NB4 (cell line): ENCODE measurements at regions not wholly inside any gene's neighbourhood (a gene's known extent, or its start where the extent isn't known, plus 50 kb on each side); places are given as distances from the start of the nearest gene placed in this dataset.

Source experiments
- DNase-seq: peaks from one replicate; pipeline ENCODE4 v3.0.0; 2010; ENCODE audit warnings: low read depth
- H3K4me3 ChIP-seq: one replicate; pipeline ENCODE4 v1.5.1; 2011; ENCODE audit warnings: mild to moderate bottlenecking, low read depth, low read length, moderate library complexity
- CTCF ChIP-seq: IDR thresholded peaks from one replicate; pipeline ENCODE4 v1.5.1; 2012; ENCODE audit warnings: low read depth, low read length
- MAX ChIP-seq: IDR thresholded peaks from 2 replicates; pipeline ENCODE4 v1.6.1; 2011; ENCODE audit warnings: low read depth, low read length
- MYC ChIP-seq: IDR thresholded peaks from 2 replicates; pipeline ENCODE4 v1.6.1; 2011; ENCODE audit warnings: low read depth, low read length
- POLR2A ChIP-seq: IDR thresholded peaks from 2 replicates; pipeline ENCODE4 v1.6.1; 2011; ENCODE audit warnings: mild to moderate bottlenecking; ENCODE audit not compliant: insufficient read length; ENCODE audit errors: extremely low read depth

GRCh38 chr11:88410056-88410455 lies 72.5 kb upstream of the CTSC start:
- no peak for DNase-seq
- TF ChIP-seq CTCF = no peak
- TF ChIP-seq POLR2A = no peak
- TF ChIP-seq MYC = no peak
- TF ChIP-seq MAX = no peak

GRCh38 chr11:88406876-88407275 lies 69.3 kb upstream of the CTSC start:
- no peak for TF ChIP-seq POLR2A
- TF ChIP-seq MAX = no peak
- TF ChIP-seq MYC = no peak
- no peak for TF ChIP-seq CTCF

More at GRCh38 chr11:88410056-88410455, 72.5 kb upstream of the CTSC start:
- H3K4me3 ChIP-seq = no peak overlapping the region

GRCh38 chr11:88405853-88406252 lies 68.3 kb upstream of the CTSC start:
- H3K4me3 ChIP-seq = no peak overlapping the region
- TF ChIP-seq MAX (no peak), MYC (no peak)
- no peak for DNase-seq

More at GRCh38 chr11:88406876-88407275, 69.3 kb upstream of the CTSC start:
- DNase-seq = no peak
- no peak overlapping the region for H3K4me3 ChIP-seq

- no peak overlapping the region for H3K4me3 ChIP-seq
- DNase-seq = no peak
- no peak for TF ChIP-seq MAX
- TF ChIP-seq POLR2A = no peak
- TF ChIP-seq CTCF = no peak
- no peak for TF ChIP-seq MYC
Observed at GRCh38 chr11:88404932-88405710, 67.6 kb upstream of the CTSC start.

- TF ChIP-seq POLR2A (no peak), MYC (no peak), MAX (no peak), CTCF (no peak)
- DNase-seq = no peak
- no peak overlapping the region for H3K4me3 ChIP-seq
Observed at GRCh38 chr11:88404391-88404790, 66.9 kb upstream of the CTSC start.

- no peak for DNase-seq
- no peak for TF ChIP-seq POLR2A
- no peak for TF ChIP-seq MAX
- TF ChIP-seq MYC = no peak
- no peak for TF ChIP-seq CTCF
- no peak overlapping the region for H3K4me3 ChIP-seq
Observed at GRCh38 chr11:88402784-88403183, 65.2 kb upstream of the CTSC start.
